ENCODE measurements at regions not wholly inside any gene's neighbourhood (a gene's known extent, or its start where the extent isn't known, plus 50 kb on each side); places are given as distances from the start of the nearest gene placed in this dataset.

GRCh38 chr10:36173364-36173763 is 531.3 kb upstream of the FZD8 start:
- no TSS peak for BruUV-seq (replicated peaks)
- ChIA-PET RAD21 (ENCODE audit: unreplicated experiment) (no interaction called here), CTCF (no interaction called here), POLR2A (no interaction called here), SMC1A (ENCODE audit: uncharacterized antibody, unreplicated experiment) (no interaction called here)
- Histone ChIP-seq H3K4me1 (ENCODE audit: control insufficient read depth, insufficient read depth, low read length) (no peaks in the 10 kb centered on the region), H3K36me3 (ENCODE audit: control insufficient read depth in 2 of 2, insufficient read depth in 2 of 2, low read length in 1 of 2) (no peaks in the 10 kb centered on the region), H3K9ac (ENCODE audit: control insufficient read depth, insufficient read depth, low read length) (no peak overlapping the region), H3K4me2 (ENCODE audit: control insufficient read depth, insufficient read depth) (no peak overlapping the region), H3K4me3 (no peak overlapping the region), H3K9me3 (replicated peaks; ENCODE audit: control insufficient read depth, insufficient read depth, low read length) (no peaks in the 10 kb centered on the region; the same call in 2 of the 3 replicates), H4K20me1 (ENCODE audit: control insufficient read depth, insufficient read depth) (no peaks in the 10 kb centered on the region), H3K27me3 (replicated peaks in 1 of 2; ENCODE audit: control insufficient read depth in 2 of 2, insufficient read depth in 2 of 2, low read length in 1 of 2) (no peaks in the 10 kb centered on the region), H3K79me2 (ENCODE audit: control insufficient read depth, insufficient read depth, low read length) (no peaks in the 10 kb centered on the region), H3K27ac (ENCODE audit: control insufficient read depth, insufficient read depth) (no peak overlapping the region), H2AFZ (ENCODE audit: control insufficient read depth, low read depth, low read length) (no peak overlapping the region)
- DNase-seq (ENCODE audit: low read depth, low spot score), result no peak
- FAIRE-seq, result no peak
- intact Hi-C loops (cut with micrococcal nuclease; ENCODE audit: unreplicated experiment) (no loop called here), in situ Hi-C loops (cut with MboI) (no loop called here)
- ATAC-seq, result no peak
- 7% methylated on average over 4 of the region's 4 CpGs for WGBS (ENCODE audit: insufficient coverage, insufficient replicate concordance, low lambda C conversion rate, missing lambda C conversion rate)
- TF ChIP-seq BHLHE40 (IDR thresholded peaks at IDR 0.05; ENCODE audit: borderline replicate concordance in 1 of 2, low read depth in 2 of 2, low read length in 1 of 2) (no peak), SUZ12 (IDR thresholded peaks at IDR 0.05; ENCODE audit: unreplicated experiment) (no peak), PKNOX1 (IDR thresholded peaks at IDR 0.05) (no peak), EP300 (IDR thresholded peaks at IDR 0.05; ENCODE audit: borderline replicate concordance in 1 of 2, control insufficient read depth in 1 of 2, low read depth in 2 of 2, low read length in 2 of 2) (no peak), TBL1XR1 (IDR thresholded peaks at IDR 0.05; ENCODE audit: low read depth, low read length) (no peak), SKIL (IDR thresholded peaks at IDR 0.05; ENCODE audit: low read depth, poor library complexity, severe bottlenecking) (no peak), ZNF592 (IDR thresholded peaks at IDR 0.05) (no peak), SIX5 (IDR thresholded peaks at IDR 0.05; ENCODE audit: low read depth, low read length, severe bottlenecking) (no peak), CTCF (IDR thresholded peaks at IDR 0.05 in 2 of 3, conservative IDR thresholded peaks at IDR 0.05 in 1 of 3; ENCODE audit: control insufficient read depth in 2 of 3, extremely low read depth in 1 of 3, insufficient read depth in 1 of 3, low read depth in 3 of 3, low read length in 3 of 3) (no peak), GABPA (IDR thresholded peaks at IDR 0.05; ENCODE audit: low read depth) (no peak), TCF3 (IDR thresholded peaks at IDR 0.05; ENCODE audit: borderline replicate concordance, insufficient read depth, low read depth, low read length) (no peak), POLR2AphosphoS5 (IDR thresholded peaks at IDR 0.05; ENCODE audit: low read length) (no peak), BRCA1 (IDR thresholded peaks at IDR 0.05; ENCODE audit: low read depth, low read length) (no peak), MEF2A (IDR thresholded peaks at IDR 0.05; ENCODE audit: insufficient read depth, low read depth, low read length) (no peak), NRF1 (conservative IDR thresholded peaks at IDR 0.05; ENCODE audit: low read depth, low read length) (no peak), TARDBP (IDR thresholded peaks at IDR 0.05; ENCODE audit: borderline replicate concordance) (no peak)
